CD4-positive, alpha-beta T cell (primary cell): ENCODE measurements at regions not wholly inside any gene's neighbourhood (a gene's known extent, or its start where the extent isn't known, plus 50 kb on each side); places are given as distances from the start of the nearest gene placed in this dataset.

Experiments
- ATAC-seq: fragments of 200-7000 bp; cut with Tn5 transposase; one replicate; pipeline ENCODE4 v1.10.0; 2022; ENCODE audit warnings: mild to moderate bottlenecking; ENCODE audit not compliant: poor library complexity
- CTCF ChIA-PET: fragments of 350-600 bp; sonication (Branson Sonifier 250); formaldehyde crosslinking; loops from one replicate; lab custom pipeline; 2021; ENCODE audit warnings: antibody characterized with exemption, inconsistent platforms; lab: Charles Lee
- POLR2A ChIA-PET: fragments of 350-600 bp; sonication (Branson Sonifier 250); formaldehyde crosslinking; loops from one replicate; lab custom pipeline; 2021; ENCODE audit warnings: antibody characterized with exemption, inconsistent platforms; lab: Charles Lee
- DNase-seq, 14 experiments: peaks; one replicate each; pipeline ENCODE4 v3.0.0-alpha.2; 2013 to 2020; ENCODE audit warnings: mixed read lengths in 2 of 14
- H3K27ac ChIP-seq, 2 donors: one replicate each; pipeline versions ENCODE4 v1.5.1 to v1.7.0; 2013; ENCODE audit warnings: low read length in 2 of 2, low read depth in 1 of 2, mild to moderate bottlenecking in 1 of 2
- H3K27me3 ChIP-seq, 2 experiments: 1 replicate in 1 of 2; 2 replicates in 1 of 2; pipeline versions ENCODE4 v1.6.1 to v1.7.0; 2013; ENCODE audit warnings: low read length in 2 of 2, control low read depth in 1 of 2, mild to moderate bottlenecking in 1 of 2, moderate library complexity in 1 of 2; ENCODE audit not compliant: insufficient read depth in 2 of 2, control insufficient read depth in 1 of 2
- H3K36me3 ChIP-seq: one replicate; pipeline ENCODE4 v1.6.1; 2013; ENCODE audit warnings: low read length, control low read depth; ENCODE audit not compliant: insufficient read depth
- H3K4me1 ChIP-seq: one replicate; pipeline ENCODE4 v1.6.1; 2013; ENCODE audit warnings: low read length, control low read depth; ENCODE audit not compliant: insufficient read depth
- H3K4me3 ChIP-seq: one replicate; pipeline ENCODE4 v1.5.1; 2013; ENCODE audit warnings: mild to moderate bottlenecking, low read length, moderate library complexity
- H3K9me3 ChIP-seq, 2 experiments: 1 replicate in 1 of 2; 2 replicates in 1 of 2; pipeline versions ENCODE4 v1.6.1 to v1.7.0; 2013; ENCODE audit warnings: low read length in 2 of 2, mild to moderate bottlenecking in 2 of 2, control low read depth in 1 of 2, moderate library complexity in 1 of 2; ENCODE audit not compliant: control insufficient read depth in 1 of 2, insufficient read depth in 1 of 2
- H3K27ac Mint-ChIP-seq: one replicate; pipeline ENCODE4 v1.8.0; 2020; ENCODE audit warnings: mixed read lengths
- H3K27me3 Mint-ChIP-seq: one replicate; pipeline ENCODE4 v1.8.0; 2021; ENCODE audit warnings: mixed read lengths
- H3K36me3 Mint-ChIP-seq: one replicate; pipeline ENCODE4 v1.8.0; 2021; ENCODE audit warnings: low read depth, mixed read lengths
- H3K4me1 Mint-ChIP-seq: one replicate; pipeline ENCODE4 v1.8.0; 2021; ENCODE audit warnings: low read depth, mixed read lengths
- H3K4me3 Mint-ChIP-seq: one replicate; pipeline ENCODE4 v1.8.0; 2020; ENCODE audit warnings: mild to moderate bottlenecking, mixed read lengths
- H3K9me3 Mint-ChIP-seq: one replicate; pipeline ENCODE4 v1.8.0; 2020; ENCODE audit warnings: mixed read lengths
- CTCF ChIP-seq: fragments of 200-600 bp; IDR thresholded peaks from one replicate; pipeline ENCODE4 v1.8.0; 2022; ENCODE audit warnings: antibody characterized with exemption, mild to moderate bottlenecking
- intact Hi-C, 2 experiments: fragments of 100-400 bp; cut with DNase I in 1 of 2; cut with micrococcal nuclease in 1 of 2; formaldehyde crosslinking; loops; one replicate each; pipeline versions ENCODE4 v1.15.1 to v1.9.0; 2023 to 2025; cut with DNase I, micrococcal nuclease

GRCh38 chr7:115249080-115249479, 327.2 kb downstream of the MDFIC start:
- H3K27me3 ChIP-seq: peaks cover 0 to 4% of the 10 kb centered on the region in 2 experiments
- H3K4me1 ChIP-seq: no peaks in the 10 kb centered on the region
- H3K4me3 Mint-ChIP-seq: no peak overlapping the region
- H3K36me3 Mint-ChIP-seq: no peaks in the 10 kb centered on the region
- intact Hi-C loops: no loop called here
- peaks cover 3 to 4% of the 10 kb centered on the region in 2 experiments for H3K9me3 ChIP-seq
- no peaks in the 10 kb centered on the region for H3K27me3 Mint-ChIP-seq
- peaks cover 8% of the 10 kb centered on the region for H3K9me3 Mint-ChIP-seq
- ATAC-seq: no peak
- no peak overlapping the region for H3K27ac ChIP-seq
- H3K36me3 ChIP-seq: no peaks in the 10 kb centered on the region
- DNase-seq: no peak
- POLR2A ChIA-PET: no interaction called here
- H3K4me1 Mint-ChIP-seq: no peaks in the 10 kb centered on the region
- no peak overlapping the region for H3K4me3 ChIP-seq
- CTCF ChIA-PET: no interaction called here
- TF ChIP-seq CTCF: no peak
- H3K27ac Mint-ChIP-seq: no peak overlapping the region

- no peak for DNase-seq
- H3K27ac Mint-ChIP-seq: no peak overlapping the region
- H3K36me3 Mint-ChIP-seq: no peaks in the 10 kb centered on the region
- no peaks in the 10 kb centered on the region for H3K4me1 ChIP-seq
- no peak for TF ChIP-seq CTCF
- intact Hi-C loops: no loop called here
- POLR2A ChIA-PET: no interaction called here
- peaks cover 2 to 7% of the 10 kb centered on the region in 2 experiments for H3K9me3 ChIP-seq
- no peaks in the 10 kb centered on the region for H3K36me3 ChIP-seq
- peaks cover 10% of the 10 kb centered on the region for H3K9me3 Mint-ChIP-seq
- no peak overlapping the region for H3K4me3 ChIP-seq
- peaks cover 0 to 4% of the 10 kb centered on the region in 2 experiments for H3K27me3 ChIP-seq
- no peak for ATAC-seq
- no peaks in the 10 kb centered on the region for H3K4me1 Mint-ChIP-seq
- H3K4me3 Mint-ChIP-seq: no peak overlapping the region
- CTCF ChIA-PET: interaction anchor here (0.7 kb wide), 1 partner anchor 294 kb away, joined by 3 read pairs; no protein-coding TSS in a partner anchor
- no peaks in the 10 kb centered on the region for H3K27me3 Mint-ChIP-seq
- H3K27ac ChIP-seq: no peak overlapping the region
Observed at GRCh38 chr7:115241151-115241550, 319.3 kb downstream of the MDFIC start.

- H3K4me3 ChIP-seq: no peak overlapping the region
- intact Hi-C loops: no loop called here
- H3K4me1 ChIP-seq: no peaks in the 10 kb centered on the region
- H3K27me3 Mint-ChIP-seq: no peaks in the 10 kb centered on the region
- no peak for TF ChIP-seq CTCF
- DNase-seq: no peak
- no peak for ATAC-seq
- no peaks in the 10 kb centered on the region for H3K36me3 Mint-ChIP-seq
- H3K9me3 Mint-ChIP-seq: peaks cover 7% of the 10 kb centered on the region
- H3K27ac Mint-ChIP-seq: no peak overlapping the region
- H3K9me3 ChIP-seq: peaks cover 0 to 10% of the 10 kb centered on the region in 2 experiments
- no peak overlapping the region for H3K4me3 Mint-ChIP-seq
- H3K27ac ChIP-seq: no peak overlapping the region
- ChIA-PET POLR2A (no interaction called here), CTCF (interaction anchor here (1.2 kb wide), 1 partner anchor 10 kb away, joined by 5 read pairs; no protein-coding TSS in a partner anchor)
- no peaks in the 10 kb centered on the region for H3K4me1 Mint-ChIP-seq
- no peaks in the 10 kb centered on the region for H3K36me3 ChIP-seq
- peaks cover 0 to 4% of the 10 kb centered on the region in 2 experiments for H3K27me3 ChIP-seq
Observed at GRCh38 chr7:115240242-115240641, 318.3 kb downstream of the MDFIC start.
